A549 (cell line): ENCODE measurements at regions not wholly inside any gene's neighbourhood (a gene's known extent, or its start where the extent isn't known, plus 50 kb on each side); places are given as distances from the start of the nearest gene placed in this dataset.
A peak's percentile ranks its signal among the peaks of the same experiment; 100 is the strongest.
"Not testable (repeated sequence)": the region's sequence is repeated elsewhere in the genome, so short reads cannot be mapped to it uniquely, and the experiment has no call there.

ENCODE experiments used
- ATAC-seq, 2 experiments: fragments of 200-7000 bp in 1 of 2; fragments of >200 bp in 1 of 2; cut with Nextera tagmentation in 1 of 2; cut with Tn5 transposase in 1 of 2; 3 replicates each; pipeline versions ENCODE4 v1.8.0 to v1.9.1; 2018 to 2020; ENCODE audit warnings: mild to moderate bottlenecking in 1 of 2, moderate library complexity in 1 of 2
- CTCF ChIA-PET: fragments of 300-600 bp; sonication (Branson Sonifier 250); formaldehyde crosslinking; extraction: SDS; loops from one replicate; lab custom pipeline; 2021; ENCODE audit warnings: antibody characterized with exemption, inconsistent platforms; lab: Yijun Ruan, JAX
- POLR2A ChIA-PET: fragments of 350-600 bp; formaldehyde crosslinking; extraction: SDS; loops from one replicate; lab custom pipeline; 2021; ENCODE audit warnings: antibody characterized with exemption, inconsistent platforms; lab: Yijun Ruan, JAX
- DNase-seq, 2 experiments: peaks; one replicate each; pipeline versions ENCODE4 v3.0.0 to v3.0.0-alpha.2; 2011 to 2016; ENCODE audit warnings: low read depth in 1 of 2, low spot score in 1 of 2
- FAIRE-seq: peaks from 2 replicates; lab custom pipeline; 2011; peaks lifted over from hg19 to GRCh38; lab: Jason Lieb, UNC
- H3K27ac ChIP-seq, 2 experiments: fragments of >200 bp; sonication (Bioruptor Twin); formaldehyde crosslinking; 3 replicates each; pipeline ENCODE4 v1.5.1; 2016 to 2017
- H3K4me1 ChIP-seq: fragments of >200 bp; sonication (Bioruptor Twin); formaldehyde crosslinking; 3 replicates; pipeline ENCODE4 v1.6.1; 2016
- H3K4me2 ChIP-seq: fragments of >200 bp; sonication (Bioruptor Twin); formaldehyde crosslinking; 3 replicates; pipeline ENCODE4 v1.6.1; 2016
- H3K4me3 ChIP-seq: fragments of >200 bp; sonication (Bioruptor Twin); formaldehyde crosslinking; 3 replicates; pipeline ENCODE4 v1.5.1; 2016
- H3K9me3 ChIP-seq: fragments of >200 bp; sonication (Bioruptor Twin); formaldehyde crosslinking; 3 replicates; pipeline ENCODE4 v1.6.1; 2016
- EP300 ChIP-seq, 2 experiments: fragments of >200 bp; sonication (Bioruptor Twin); formaldehyde crosslinking; IDR thresholded peaks; 2 replicates in 1 of 2; 3 replicates in 1 of 2; pipeline ENCODE4 v1.6.1; 2016 to 2017
- HEYL ChIP-seq: fragments of 250-450 bp; sonication (Bioruptor Pico); IDR thresholded peaks from 2 replicates; pipeline ENCODE4 v1.8.0; 2021; ENCODE audit warnings: mild to moderate bottlenecking, moderate library complexity
- HOXB13 ChIP-seq: fragments of 250-450 bp; sonication (Bioruptor Pico); IDR thresholded peaks from 2 replicates; pipeline ENCODE4 v1.5.0; 2020; ENCODE audit warnings: low read depth, mild to moderate bottlenecking, moderate library complexity
- JUN ChIP-seq, 2 experiments: fragments of >200 bp; sonication (Bioruptor Twin); formaldehyde crosslinking; IDR thresholded peaks; 2 replicates in 1 of 2; 3 replicates in 1 of 2; pipeline ENCODE4 v1.6.1; 2016 to 2017
- MAFK ChIP-seq: fragments of 450-650 bp; IDR thresholded peaks from 2 replicates; pipeline ENCODE4 v1.6.1; 2014; ENCODE audit not compliant: partially characterized antibody
- PHF8 ChIP-seq: fragments of 200-600 bp; sonication (generic); IDR thresholded peaks from 2 replicates; pipeline ENCODE4 v1.6.1; 2016; ENCODE audit warnings: low read depth, mild to moderate bottlenecking, antibody characterized with exemption, moderate library complexity, borderline replicate concordance
- POLR2A ChIP-seq: IDR thresholded peaks from 2 replicates; pipeline ENCODE4 v1.6.1; 2012; ENCODE audit warnings: mild to moderate bottlenecking, low read length
- ZC3H11A ChIP-seq: fragments of 450-650 bp; IDR thresholded peaks from 2 replicates; pipeline ENCODE4 v1.6.1; 2014; ENCODE audit warnings: antibody characterized with exemption, mild to moderate bottlenecking
- WGBS: methylation state at CpG from one replicate; pipeline ENCODE4 v1.1.6; 2017; ENCODE audit errors: missing lambda C conversion rate; 5-methylcytosine and 5-hydroxymethylcytosine counted together
- TF ChIP-seq, protein P1 (sequence below): IDR thresholded peaks from 2 replicates; pipeline ENCODE4 v1.6.1; 2012
- TF ChIP-seq, protein P2 (sequence below): IDR thresholded peaks from 2 replicates; pipeline ENCODE4 v1.6.1; 2012; ENCODE audit warnings: low read depth, borderline replicate concordance

DNA sequence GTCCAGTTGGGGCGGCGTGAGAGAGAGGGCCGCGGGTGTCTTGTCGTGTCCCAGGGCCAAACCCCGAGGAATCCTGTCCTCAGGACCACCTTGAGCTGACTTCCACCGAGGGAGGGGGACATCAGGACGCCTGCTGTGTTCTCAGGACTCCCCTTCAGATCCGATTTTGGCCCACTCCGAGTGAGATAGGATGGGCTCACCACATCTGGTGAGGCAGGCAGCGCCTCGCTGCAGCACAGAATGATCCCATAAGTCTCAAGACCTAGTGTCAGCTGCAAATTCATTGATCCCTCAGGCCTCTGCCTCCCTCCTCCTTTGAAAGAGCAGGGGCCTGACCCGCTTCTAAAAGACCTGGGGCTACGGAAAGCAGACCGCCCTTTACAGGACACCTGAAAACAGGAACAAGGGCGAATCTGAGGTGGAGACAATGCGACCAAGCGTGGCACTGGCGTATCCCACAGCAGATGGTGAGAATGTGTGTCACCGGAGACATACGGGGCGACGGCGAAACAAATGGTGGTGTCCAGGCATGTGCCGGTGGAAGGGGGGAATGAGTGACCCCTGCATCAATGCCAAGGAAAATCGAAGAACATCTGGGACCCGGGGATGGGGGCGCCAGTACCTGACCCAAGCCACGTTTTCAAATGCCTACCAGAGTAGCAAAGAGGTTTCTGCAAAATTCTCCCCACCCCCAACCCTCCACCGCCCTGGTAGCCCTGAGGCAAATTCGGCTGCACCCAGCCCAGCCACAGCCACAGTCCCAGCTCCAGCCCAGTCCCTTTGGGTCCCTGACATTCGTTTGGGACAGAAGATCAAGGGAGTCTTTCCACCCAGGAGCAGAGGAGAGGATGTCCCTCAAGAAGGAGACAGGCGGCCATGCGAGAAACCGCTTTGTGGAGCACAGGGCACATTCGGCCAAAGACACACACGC lies 162.1 kb upstream of the ZNF337 start:
- FAIRE-seq (no peak), DNase-seq (no peak), ATAC-seq (no peak)
- CTCF ChIA-PET = no interaction called here
- POLR2A ChIA-PET = no interaction called here
- Histone ChIP-seq H3K4me2 (peak overlapping the region; percentile 52), H3K27ac (no peak overlapping the region), H3K4me3 (peak overlapping the region; percentile 4; the same call in 1 of the 3 replicates), H3K4me1 (peaks cover 16% of the 10 kb centered on the region; the same call in 2 of the 3 replicates), H3K9me3 (peaks cover 63% of the 10 kb centered on the region)
- 57% methylated on average over 36 of the region's 37 CpGs for WGBS
- TF ChIP-seq MAFK (no peak), EP300 (IDR thresholded peaks at IDR 0.05) (no peak), HOXB13 (CRISPR knock-in tag) (no peak)

DNA sequence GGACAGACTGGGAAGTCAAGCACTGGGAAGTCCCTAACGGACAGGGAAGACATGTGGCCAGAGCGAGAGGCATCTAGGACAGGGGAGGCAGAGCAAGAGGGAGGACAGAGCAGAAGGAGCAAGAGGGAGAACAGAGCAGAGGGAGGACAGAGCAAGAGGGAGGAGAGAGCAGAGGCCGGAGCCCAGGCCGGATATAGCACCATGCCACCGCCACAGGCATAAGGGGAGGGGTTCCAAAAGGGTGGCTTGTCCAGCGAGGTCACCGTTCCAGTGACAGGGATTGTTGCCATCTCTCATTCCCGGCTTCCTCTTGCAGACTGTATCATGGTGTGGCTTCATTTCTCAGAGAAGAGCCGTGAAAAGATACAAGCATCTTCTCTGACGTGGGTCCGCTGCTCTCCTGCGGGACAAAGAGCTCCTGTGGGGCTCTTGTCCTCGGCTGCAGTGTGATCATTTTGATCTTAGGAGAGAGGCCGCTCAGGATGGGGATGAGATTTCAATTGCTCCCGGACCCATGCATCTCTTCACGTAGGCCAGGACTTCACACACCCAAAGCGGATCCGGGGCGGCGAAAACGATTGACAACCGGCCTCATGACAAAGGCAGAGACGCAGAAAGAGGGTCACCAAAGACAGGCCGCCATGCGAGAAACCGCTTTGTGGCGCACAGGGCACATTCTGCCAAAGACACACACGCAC lies 160.6 kb upstream of the ZNF337 start:
- H3K4me2 ChIP-seq, H3K4me3 ChIP-seq, POLR2A ChIA-PET, DNase-seq, H3K27ac ChIP-seq, CTCF ChIA-PET, H3K4me1 ChIP-seq, FAIRE-seq, ATAC-seq: not testable (repeated sequence)
- WGBS = 92% methylated on average over 28 of the region's 28 CpGs
- peaks cover 63% of the 10 kb centered on the region for H3K9me3 ChIP-seq

DNA sequence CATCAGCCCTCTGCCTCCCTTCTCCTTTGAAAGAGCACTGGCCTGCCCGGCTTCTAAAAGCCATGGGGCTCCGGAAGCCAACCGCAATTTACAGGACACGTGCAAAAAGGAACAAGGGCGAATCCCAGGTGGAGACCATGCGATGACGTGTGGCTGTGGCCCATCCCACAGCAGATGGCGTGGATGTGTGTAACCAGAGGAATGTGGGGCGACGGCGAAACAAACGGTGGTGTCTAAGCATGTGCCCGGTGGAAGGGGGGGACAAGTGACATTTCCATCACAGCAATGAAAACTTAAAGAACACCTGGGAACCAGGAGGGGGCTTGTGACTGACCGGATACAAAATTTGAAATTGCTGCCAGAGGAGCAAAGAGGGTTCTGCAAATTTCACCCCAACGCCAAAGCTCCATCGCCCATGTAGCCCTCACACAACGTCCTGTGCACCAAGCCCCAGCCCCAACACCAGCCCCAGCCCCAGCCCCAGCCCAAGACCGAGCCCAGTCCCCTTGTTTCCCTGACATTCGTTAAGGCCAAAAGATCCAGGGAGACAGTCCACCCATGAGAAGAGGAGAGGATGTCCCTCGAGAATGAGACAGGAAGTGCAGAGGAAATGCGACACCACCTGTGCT lies 159.7 kb upstream of the ZNF337 start:
- TF ChIP-seq EP300 (IDR thresholded peaks at IDR 0.05) (no peak), POLR2A (no peak), HEYL (CRISPR knock-in tag) (no peak), HOXB13 (CRISPR knock-in tag) (no peak), ZC3H11A (no peak)
- ChIA-PET CTCF (no interaction called here), POLR2A (no interaction called here)
- no peak overlapping the region for H3K27ac ChIP-seq
- H3K4me2 ChIP-seq = no peak overlapping the region
- no peak overlapping the region for H3K4me3 ChIP-seq
- H3K4me1 ChIP-seq = no peaks in the 10 kb centered on the region
- H3K9me3 ChIP-seq = peaks cover 63% of the 10 kb centered on the region
- DNase-seq = no peak
- ATAC-seq = no peak
- WGBS = 85% methylated on average over 21 of the region's 21 CpGs
- no peak for FAIRE-seq

DNA sequence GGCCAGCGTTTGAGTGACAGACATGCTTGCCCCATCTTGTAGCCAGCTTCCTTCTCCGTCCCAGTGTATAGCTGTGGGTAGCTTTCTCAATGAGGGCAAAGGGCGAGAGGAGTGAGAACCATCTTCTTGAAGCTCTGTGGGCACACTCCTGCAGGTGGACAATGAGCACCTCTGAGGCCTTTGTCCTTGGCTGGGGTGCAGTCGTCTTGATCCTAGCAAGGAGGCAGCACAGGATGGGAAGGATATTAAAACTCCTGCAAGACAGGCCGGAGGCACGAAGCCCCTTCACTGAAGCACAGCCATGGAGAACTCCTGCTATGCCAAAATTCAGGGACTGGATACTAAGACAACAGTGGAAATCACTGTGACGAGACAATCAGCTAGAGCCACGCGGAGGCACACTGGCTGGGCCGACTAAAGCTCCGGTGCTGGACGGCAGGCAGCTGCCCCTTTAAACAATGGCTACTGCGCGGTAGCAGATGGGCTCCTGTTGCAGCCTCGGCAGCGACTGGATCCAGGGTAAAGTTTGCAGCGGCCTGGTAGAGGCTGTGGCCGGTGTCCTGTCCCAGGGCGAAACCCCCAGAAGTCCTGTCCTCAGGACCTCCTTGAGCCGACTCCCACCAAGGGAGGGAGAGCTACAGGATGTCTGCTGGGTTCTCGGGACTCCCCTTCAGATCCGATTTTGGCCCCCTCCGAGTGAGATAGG lies 159.0 kb upstream of the ZNF337 start:
- POLR2A ChIA-PET, FAIRE-seq, H3K4me2 ChIP-seq, H3K27ac ChIP-seq, CTCF ChIA-PET, ATAC-seq, H3K4me3 ChIP-seq, DNase-seq, H3K4me1 ChIP-seq: not testable (repeated sequence)
- H3K9me3 ChIP-seq = peaks cover 60% of the 10 kb centered on the region
- WGBS = 86% methylated on average over 23 of the region's 23 CpGs

DNA sequence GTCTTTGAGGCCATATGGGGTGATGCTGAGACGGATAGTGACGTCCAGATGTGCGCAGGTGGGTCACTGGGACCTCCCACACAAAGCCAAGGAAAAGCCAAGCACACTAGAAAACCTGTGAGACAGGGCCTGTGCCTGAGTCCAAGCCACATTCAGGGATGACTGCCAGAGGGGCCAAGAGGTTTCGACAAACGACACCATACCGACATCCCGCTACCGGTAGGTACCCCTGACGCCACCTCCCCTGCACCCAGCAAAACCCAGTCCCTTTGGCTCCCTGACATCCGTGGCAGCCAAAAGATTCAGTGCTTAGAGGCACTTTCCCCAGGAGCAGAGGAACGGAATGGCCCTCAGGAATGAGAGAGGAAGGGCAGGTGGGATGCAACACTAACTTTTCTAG lies 158.0 kb upstream of the ZNF337 start:
- POLR2A ChIA-PET, DNase-seq, ATAC-seq, H3K4me1 ChIP-seq, H3K27ac ChIP-seq, CTCF ChIA-PET, FAIRE-seq: not testable (repeated sequence)
- peak overlapping the region; percentile 65 for H3K4me2 ChIP-seq
- WGBS = 87% methylated on average over 10 of the region's 11 CpGs
- H3K4me3 ChIP-seq = peak overlapping the region; percentile 48; the same call in 2 of the 3 replicates
- H3K9me3 ChIP-seq = peaks cover 51% of the 10 kb centered on the region

DNA sequence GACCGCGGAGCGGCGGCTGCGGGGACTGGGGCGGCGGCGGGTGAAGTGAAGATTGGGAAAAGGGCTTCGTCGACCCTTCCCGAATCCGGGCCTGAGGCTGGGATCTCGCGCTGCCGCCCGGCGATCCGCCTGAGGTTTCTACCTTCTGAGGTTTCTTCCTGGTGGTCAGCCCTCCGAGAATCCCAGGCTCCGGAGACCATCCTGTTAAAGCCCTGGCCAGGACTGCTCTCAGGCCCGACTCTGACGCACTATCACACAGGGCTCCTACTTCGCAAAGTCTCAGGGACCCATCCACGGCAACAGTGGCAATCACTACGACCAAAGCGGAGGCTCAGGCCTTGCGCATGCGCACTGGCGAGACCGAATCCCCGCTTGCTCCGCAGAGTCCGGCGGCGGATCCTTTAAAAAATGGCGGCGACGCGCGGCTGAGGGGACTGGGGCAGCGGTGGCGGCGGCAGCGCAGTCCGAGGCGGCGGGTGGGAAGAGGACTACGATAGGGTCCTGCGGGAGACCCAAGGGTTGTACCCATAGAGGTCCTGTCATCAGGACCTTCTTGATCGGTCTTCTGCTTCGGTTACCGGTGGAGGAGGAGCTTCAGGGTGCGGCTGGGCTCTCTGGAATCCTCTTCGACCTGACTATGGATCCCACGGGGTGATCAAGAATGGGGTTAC lies 157.2 kb upstream of the ZNF337 start:
- 3% methylated on average over 53 of the region's 55 CpGs for WGBS
- TF ChIP-seq, protein P1, sequence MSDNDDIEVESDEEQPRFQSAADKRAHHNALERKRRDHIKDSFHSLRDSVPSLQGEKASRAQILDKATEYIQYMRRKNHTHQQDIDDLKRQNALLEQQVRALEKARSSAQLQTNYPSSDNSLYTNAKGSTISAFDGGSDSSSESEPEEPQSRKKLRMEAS = peak; percentile 91
- TF ChIP-seq PHF8 = peak; percentile 44; the same call in 1 of the 2 replicates
- TF ChIP-seq, protein P2, sequence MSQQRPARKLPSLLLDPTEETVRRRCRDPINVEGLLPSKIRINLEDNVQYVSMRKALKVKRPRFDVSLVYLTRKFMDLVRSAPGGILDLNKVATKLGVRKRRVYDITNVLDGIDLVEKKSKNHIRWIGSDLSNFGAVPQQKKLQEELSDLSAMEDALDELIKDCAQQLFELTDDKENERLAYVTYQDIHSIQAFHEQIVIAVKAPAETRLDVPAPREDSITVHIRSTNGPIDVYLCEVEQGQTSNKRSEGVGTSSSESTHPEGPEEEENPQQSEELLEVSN = peak; percentile 89
- peak in 1 of 2 experiments; percentile 46; a peak in 1 of 5 replicates for TF ChIP-seq JUN (IDR thresholded peaks at IDR 0.05)
- peak; percentile 59 for TF ChIP-seq POLR2A
- FAIRE-seq, CTCF ChIA-PET, H3K4me1 ChIP-seq, POLR2A ChIA-PET: not testable (repeated sequence)
- ATAC-seq (peak; percentile 88 to 93), DNase-seq (peak; percentile 64 to 89)
- Histone ChIP-seq H3K27ac (peak overlapping the region; percentile 70 to 91), H3K9me3 (peaks cover 44% of the 10 kb centered on the region), H3K4me3 (peak overlapping the region; percentile 48), H3K4me2 (peak overlapping the region; percentile 65)

DNA sequence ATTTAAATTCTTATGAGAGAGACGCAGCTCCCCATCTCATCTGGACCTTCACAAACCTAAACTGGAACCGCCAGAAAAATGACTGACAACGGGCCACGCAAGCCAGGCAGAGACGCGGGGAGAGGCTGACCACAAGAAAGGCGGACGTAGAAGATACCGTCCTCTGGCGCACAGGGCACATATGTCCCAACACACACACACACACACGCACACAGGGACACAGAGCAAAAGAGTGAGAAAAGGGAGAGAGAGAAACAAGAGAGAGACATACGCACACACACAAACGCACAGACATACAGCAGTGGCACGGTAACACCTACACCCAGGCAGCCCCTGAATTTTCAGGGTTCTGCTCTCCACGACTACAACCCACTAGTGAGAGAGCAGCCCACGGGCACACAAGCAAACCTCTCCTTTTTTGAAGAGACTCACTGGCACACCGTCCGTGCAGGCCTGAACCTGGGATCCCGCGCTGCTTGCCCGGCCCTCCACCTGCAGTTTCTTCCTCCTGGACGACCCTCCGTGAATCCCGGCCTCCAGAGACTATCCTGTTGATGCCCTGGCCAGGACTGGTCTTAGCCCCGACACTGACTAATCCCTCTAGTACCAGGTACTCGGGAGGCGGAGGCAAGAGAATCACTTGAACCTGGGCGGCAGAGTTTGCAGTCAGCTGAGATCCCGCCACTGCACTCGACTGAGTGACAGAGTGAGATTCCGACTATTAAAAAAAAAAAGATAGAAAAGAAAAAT lies 156.5 kb upstream of the ZNF337 start:
- POLR2A ChIA-PET = not testable (repeated sequence)
- peak overlapping the region; percentile 65 for H3K4me2 ChIP-seq

More for the DNA sequence above, 156.5 kb upstream of the ZNF337 start:
- H3K4me1 ChIP-seq, FAIRE-seq, CTCF ChIA-PET, ATAC-seq, DNase-seq: not testable (repeated sequence)
- H3K27ac ChIP-seq = peak overlapping the region; percentile 70 to 91
- H3K9me3 ChIP-seq = peaks cover 36% of the 10 kb centered on the region
- peak overlapping the region; percentile 48 for H3K4me3 ChIP-seq
- WGBS = 71% methylated on average over 31 of the region's 31 CpGs
